ENCODE measurements at regions not wholly inside any gene's neighbourhood (a gene's known extent, or its start where the extent isn't known, plus 50 kb on each side); places are given as distances from the start of the nearest gene placed in this dataset.

GRCh38 chr10:3852147-3852904 is 67.3 kb upstream of the KLF6 start (continued):
- TF ChIP-seq, protein P1, sequence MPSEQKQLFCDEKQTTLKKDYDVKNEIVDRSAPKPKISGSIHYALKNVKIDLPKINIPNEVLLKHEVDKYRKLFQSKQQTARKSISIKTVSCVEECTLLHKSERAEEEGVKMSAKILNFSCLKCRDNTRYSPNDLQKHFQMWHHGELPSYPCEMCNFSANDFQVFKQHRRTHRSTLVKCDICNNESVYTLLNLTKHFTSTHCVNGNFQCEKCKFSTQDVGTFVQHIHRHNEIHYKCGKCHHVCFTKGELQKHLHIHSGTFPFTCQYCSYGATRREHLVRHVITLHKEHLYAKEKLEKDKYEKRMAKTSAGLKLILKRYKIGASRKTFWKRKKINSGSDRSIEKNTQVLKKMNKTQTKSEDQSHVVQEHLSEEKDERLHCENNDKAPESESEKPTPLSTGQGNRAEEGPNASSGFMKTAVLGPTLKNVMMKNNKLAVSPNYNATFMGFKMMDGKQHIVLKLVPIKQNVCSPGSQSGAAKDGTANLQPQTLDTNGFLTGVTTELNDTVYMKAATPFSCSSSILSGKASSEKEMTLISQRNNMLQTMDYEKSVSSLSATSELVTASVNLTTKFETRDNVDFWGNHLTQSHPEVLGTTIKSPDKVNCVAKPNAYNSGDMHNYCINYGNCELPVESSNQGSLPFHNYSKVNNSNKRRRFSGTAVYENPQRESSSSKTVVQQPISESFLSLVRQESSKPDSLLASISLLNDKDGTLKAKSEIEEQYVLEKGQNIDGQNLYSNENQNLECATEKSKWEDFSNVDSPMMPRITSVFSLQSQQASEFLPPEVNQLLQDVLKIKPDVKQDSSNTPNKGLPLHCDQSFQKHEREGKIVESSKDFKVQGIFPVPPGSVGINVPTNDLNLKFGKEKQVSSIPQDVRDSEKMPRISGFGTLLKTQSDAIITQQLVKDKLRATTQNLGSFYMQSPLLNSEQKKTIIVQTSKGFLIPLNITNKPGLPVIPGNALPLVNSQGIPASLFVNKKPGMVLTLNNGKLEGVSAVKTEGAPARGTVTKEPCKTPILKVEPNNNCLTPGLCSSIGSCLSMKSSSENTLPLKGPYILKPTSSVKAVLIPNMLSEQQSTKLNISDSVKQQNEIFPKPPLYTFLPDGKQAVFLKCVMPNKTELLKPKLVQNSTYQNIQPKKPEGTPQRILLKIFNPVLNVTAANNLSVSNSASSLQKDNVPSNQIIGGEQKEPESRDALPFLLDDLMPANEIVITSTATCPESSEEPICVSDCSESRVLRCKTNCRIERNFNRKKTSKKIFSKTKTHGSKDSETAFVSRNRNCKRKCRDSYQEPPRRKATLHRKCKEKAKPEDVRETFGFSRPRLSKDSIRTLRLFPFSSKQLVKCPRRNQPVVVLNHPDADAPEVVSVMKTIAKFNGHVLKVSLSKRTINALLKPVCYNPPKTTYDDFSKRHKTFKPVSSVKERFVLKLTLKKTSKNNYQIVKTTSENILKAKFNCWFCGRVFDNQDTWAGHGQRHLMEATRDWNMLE (tag by site-specific recombination; conservative IDR thresholded peaks at IDR 0.05; ENCODE audit: low read depth), result peak; percentile 48
- TF ChIP-seq ZNF341 (tag by site-specific recombination; IDR thresholded peaks at IDR 0.05; ENCODE audit: low read depth) (no peak), TCF7L2 (IDR thresholded peaks at IDR 0.05; ENCODE audit: borderline replicate concordance, low read depth, low read length) (peak; percentile 87), ZBTB26 (tag by site-specific recombination; optimal IDR thresholded peaks at IDR 0.05) (no peak), ZNF146 (tag by site-specific recombination; IDR thresholded peaks at IDR 0.05) (no peak), ZBTB17 (tag by site-specific recombination; IDR thresholded peaks at IDR 0.05) (peak; percentile 38; the same call in 1 of the 2 replicates), ZNF423 (tag by site-specific recombination; IDR thresholded peaks at IDR 0.05) (no peak), ZNF121 (tag by site-specific recombination; IDR thresholded peaks at IDR 0.05) (no peak), SP7 (tag by site-specific recombination; IDR thresholded peaks at IDR 0.05) (peak; percentile 100), ZIC2 (tag by site-specific recombination; IDR thresholded peaks at IDR 0.05) (no peak), GLI2 (tag by site-specific recombination; IDR thresholded peaks at IDR 0.05; ENCODE audit: borderline replicate concordance, low read depth) (peak; percentile 22; the same call in 1 of the 2 replicates), ZNF391 (tag by site-specific recombination; IDR thresholded peaks at IDR 0.05; ENCODE audit: borderline replicate concordance, low read depth) (peak; percentile 18; the same call in 1 of the 2 replicates), ZNF26 (tag by site-specific recombination; IDR thresholded peaks at IDR 0.05) (no peak), ZNF148 (tag by site-specific recombination; IDR thresholded peaks at IDR 0.05; ENCODE audit: borderline replicate concordance) (no peak), BCL6B (tag by site-specific recombination; IDR thresholded peaks at IDR 0.05) (no peak)
- TF ChIP-seq, protein P2, sequence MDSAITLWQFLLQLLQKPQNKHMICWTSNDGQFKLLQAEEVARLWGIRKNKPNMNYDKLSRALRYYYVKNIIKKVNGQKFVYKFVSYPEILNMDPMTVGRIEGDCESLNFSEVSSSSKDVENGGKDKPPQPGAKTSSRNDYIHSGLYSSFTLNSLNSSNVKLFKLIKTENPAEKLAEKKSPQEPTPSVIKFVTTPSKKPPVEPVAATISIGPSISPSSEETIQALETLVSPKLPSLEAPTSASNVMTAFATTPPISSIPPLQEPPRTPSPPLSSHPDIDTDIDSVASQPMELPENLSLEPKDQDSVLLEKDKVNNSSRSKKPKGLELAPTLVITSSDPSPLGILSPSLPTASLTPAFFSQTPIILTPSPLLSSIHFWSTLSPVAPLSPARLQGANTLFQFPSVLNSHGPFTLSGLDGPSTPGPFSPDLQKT (IDR thresholded peaks at IDR 0.05; ENCODE audit: borderline replicate concordance, low read depth, low read length), result no peak
- TF ChIP-seq, protein P3, sequence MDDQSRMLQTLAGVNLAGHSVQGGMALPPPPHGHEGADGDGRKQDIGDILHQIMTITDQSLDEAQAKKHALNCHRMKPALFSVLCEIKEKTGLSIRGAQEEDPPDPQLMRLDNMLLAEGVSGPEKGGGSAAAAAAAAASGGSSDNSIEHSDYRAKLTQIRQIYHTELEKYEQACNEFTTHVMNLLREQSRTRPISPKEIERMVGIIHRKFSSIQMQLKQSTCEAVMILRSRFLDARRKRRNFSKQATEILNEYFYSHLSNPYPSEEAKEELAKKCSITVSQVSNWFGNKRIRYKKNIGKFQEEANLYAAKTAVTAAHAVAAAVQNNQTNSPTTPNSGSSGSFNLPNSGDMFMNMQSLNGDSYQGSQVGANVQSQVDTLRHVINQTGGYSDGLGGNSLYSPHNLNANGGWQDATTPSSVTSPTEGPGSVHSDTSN (CRISPR knock-in tag; IDR thresholded peaks at IDR 0.05), result no peak
- TF ChIP-seq, protein P4, sequence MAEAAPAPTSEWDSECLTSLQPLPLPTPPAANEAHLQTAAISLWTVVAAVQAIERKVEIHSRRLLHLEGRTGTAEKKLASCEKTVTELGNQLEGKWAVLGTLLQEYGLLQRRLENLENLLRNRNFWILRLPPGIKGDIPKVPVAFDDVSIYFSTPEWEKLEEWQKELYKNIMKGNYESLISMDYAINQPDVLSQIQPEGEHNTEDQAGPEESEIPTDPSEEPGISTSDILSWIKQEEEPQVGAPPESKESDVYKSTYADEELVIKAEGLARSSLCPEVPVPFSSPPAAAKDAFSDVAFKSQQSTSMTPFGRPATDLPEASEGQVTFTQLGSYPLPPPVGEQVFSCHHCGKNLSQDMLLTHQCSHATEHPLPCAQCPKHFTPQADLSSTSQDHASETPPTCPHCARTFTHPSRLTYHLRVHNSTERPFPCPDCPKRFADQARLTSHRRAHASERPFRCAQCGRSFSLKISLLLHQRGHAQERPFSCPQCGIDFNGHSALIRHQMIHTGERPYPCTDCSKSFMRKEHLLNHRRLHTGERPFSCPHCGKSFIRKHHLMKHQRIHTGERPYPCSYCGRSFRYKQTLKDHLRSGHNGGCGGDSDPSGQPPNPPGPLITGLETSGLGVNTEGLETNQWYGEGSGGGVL (tag by site-specific recombination; IDR thresholded peaks at IDR 0.05), result 0 out of 2 replicates have a peak, but pooled peaks have one; percentile 34
- TF ChIP-seq, protein P5, sequence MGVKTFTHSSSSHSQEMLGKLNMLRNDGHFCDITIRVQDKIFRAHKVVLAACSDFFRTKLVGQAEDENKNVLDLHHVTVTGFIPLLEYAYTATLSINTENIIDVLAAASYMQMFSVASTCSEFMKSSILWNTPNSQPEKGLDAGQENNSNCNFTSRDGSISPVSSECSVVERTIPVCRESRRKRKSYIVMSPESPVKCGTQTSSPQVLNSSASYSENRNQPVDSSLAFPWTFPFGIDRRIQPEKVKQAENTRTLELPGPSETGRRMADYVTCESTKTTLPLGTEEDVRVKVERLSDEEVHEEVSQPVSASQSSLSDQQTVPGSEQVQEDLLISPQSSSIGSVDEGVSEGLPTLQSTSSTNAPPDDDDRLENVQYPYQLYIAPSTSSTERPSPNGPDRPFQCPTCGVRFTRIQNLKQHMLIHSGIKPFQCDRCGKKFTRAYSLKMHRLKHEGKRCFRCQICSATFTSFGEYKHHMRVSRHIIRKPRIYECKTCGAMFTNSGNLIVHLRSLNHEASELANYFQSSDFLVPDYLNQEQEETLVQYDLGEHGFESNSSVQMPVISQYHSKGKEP (tag by site-specific recombination; IDR thresholded peaks at IDR 0.05), result no peak
